OCI-LY3 (cell line): ENCODE measurements at regions not wholly inside any gene's neighbourhood (a gene's known extent, or its start where the extent isn't known, plus 50 kb on each side); places are given as distances from the start of the nearest gene placed in this dataset.

Experiments
- H2AFZ ChIP-seq: fragments of 200-600, 300-600 bp; shearing (Covaris generic); 2 replicates; pipeline ENCODE4 v1.6.0; 2014; ENCODE audit warnings: antibody characterized with exemption, low read depth, low read length
- H3K27ac ChIP-seq: fragments of 200-600, 300-600 bp; sonication (generic); 2 replicates; pipeline ENCODE4 v1.5.1; 2014; ENCODE audit warnings: mild to moderate bottlenecking, low read length, moderate library complexity, mixed read lengths
- H3K27me3 ChIP-seq: fragments of 200-600, 300-600 bp; sonication (generic); 2 replicates; pipeline ENCODE4 v1.6.1; 2014; ENCODE audit warnings: low read depth, low read length, mixed read lengths
- H3K36me3 ChIP-seq: fragments of 200-600, 300-600 bp; sonication (generic); replicated peaks from 2 replicates; pipeline ENCODE3; 2014; ENCODE audit warnings: low read depth, low read length, mixed read lengths
- H3K4me1 ChIP-seq: fragments of 300-600, 200-600 bp; sonication (generic); 2 replicates; pipeline ENCODE4 v1.6.1; 2014; ENCODE audit warnings: low read length, mixed read lengths
- H3K4me2 ChIP-seq: fragments of 200-600, 300-600 bp; sonication (generic); 2 replicates; pipeline ENCODE4 v1.6.1; 2014; ENCODE audit warnings: low read length, mixed read lengths
- H3K4me3 ChIP-seq: fragments of 300-600, 200-600 bp; sonication (generic); 2 replicates; pipeline ENCODE4 v1.5.1; 2014; ENCODE audit warnings: antibody characterized with exemption, mild to moderate bottlenecking, low read length, moderate library complexity
- H3K79me2 ChIP-seq: fragments of 300-600, 200-600 bp; shearing (Covaris generic); 2 replicates; pipeline ENCODE4 v1.6.1; 2014; ENCODE audit warnings: mild to moderate bottlenecking, low read length, mixed read lengths
- H3K9ac ChIP-seq: fragments of 300-600, 200-600 bp; shearing (Covaris generic); 2 replicates; pipeline ENCODE4 v1.6.0; 2014; ENCODE audit warnings: mild to moderate bottlenecking, low read length, moderate library complexity
- H3K9me3 ChIP-seq: fragments of 200-600, 300-600 bp; shearing (Covaris generic); 2 replicates; pipeline ENCODE4 v1.6.1; 2014; ENCODE audit warnings: low read length, mixed read lengths; ENCODE audit not compliant: insufficient read depth
- H4K20me1 ChIP-seq: fragments of 200-600, 300-600 bp; sonication (generic); 2 replicates; pipeline ENCODE4 v1.6.1; 2016; ENCODE audit warnings: low read length, mixed read lengths; ENCODE audit not compliant: insufficient read depth
- EZH2phosphoT487 ChIP-seq: fragments of 200-600 bp; shearing (Covaris generic); IDR thresholded peaks from 2 replicates; pipeline ENCODE4 v1.6.1; 2018; ENCODE audit warnings: antibody characterized with exemption, mixed run types, low read depth
- TF ChIP-seq, protein P1 (sequence below): fragments of 200-600, 300-600 bp; sonication (generic); IDR thresholded peaks from 2 replicates; pipeline ENCODE4 v1.5.1; 2014; ENCODE audit warnings: antibody characterized with exemption, low read length, low read depth

DNA sequence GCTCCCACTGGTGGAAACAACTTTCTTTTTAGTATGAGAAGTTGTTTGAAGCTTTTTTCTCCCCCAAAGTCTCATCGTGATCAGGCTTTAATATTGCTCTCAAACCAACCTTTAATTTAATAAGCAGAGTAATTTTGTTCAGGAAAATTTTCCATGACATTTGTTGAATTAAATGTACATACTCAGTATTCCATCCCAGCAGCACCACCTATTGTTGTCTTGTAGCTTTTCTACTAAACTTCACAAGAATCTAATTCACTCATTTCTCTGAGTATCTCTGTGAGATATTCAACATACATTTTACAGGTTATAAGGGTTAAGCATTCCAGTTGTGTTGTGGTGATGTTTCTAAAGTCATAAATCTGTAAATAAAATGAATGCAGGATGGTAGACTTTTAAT, 218.3 kb upstream of the HAND2 start:
- Histone ChIP-seq H3K36me3 (no peaks in the 10 kb centered on the region), H4K20me1 (no peaks in the 10 kb centered on the region), H2AFZ (no peak overlapping the region), H3K27ac (no peak overlapping the region), H3K9ac (no peak overlapping the region), H3K79me2 (no peaks in the 10 kb centered on the region), H3K27me3 (no peaks in the 10 kb centered on the region), H3K4me1 (no peaks in the 10 kb centered on the region), H3K9me3 (no peaks in the 10 kb centered on the region), H3K4me2 (no peak overlapping the region), H3K4me3 (no peak overlapping the region)
- no peak for TF ChIP-seq EZH2phosphoT487
- TF ChIP-seq, protein P1, sequence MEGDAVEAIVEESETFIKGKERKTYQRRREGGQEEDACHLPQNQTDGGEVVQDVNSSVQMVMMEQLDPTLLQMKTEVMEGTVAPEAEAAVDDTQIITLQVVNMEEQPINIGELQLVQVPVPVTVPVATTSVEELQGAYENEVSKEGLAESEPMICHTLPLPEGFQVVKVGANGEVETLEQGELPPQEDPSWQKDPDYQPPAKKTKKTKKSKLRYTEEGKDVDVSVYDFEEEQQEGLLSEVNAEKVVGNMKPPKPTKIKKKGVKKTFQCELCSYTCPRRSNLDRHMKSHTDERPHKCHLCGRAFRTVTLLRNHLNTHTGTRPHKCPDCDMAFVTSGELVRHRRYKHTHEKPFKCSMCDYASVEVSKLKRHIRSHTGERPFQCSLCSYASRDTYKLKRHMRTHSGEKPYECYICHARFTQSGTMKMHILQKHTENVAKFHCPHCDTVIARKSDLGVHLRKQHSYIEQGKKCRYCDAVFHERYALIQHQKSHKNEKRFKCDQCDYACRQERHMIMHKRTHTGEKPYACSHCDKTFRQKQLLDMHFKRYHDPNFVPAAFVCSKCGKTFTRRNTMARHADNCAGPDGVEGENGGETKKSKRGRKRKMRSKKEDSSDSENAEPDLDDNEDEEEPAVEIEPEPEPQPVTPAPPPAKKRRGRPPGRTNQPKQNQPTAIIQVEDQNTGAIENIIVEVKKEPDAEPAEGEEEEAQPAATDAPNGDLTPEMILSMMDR: no peak; the same call in 1 of the 2 replicates

GRCh38 chr4:173747537-173748257, 217.7 kb upstream of the HAND2 start:
- Histone ChIP-seq H3K79me2 (no peaks in the 10 kb centered on the region), H2AFZ (no peak overlapping the region), H4K20me1 (no peaks in the 10 kb centered on the region), H3K36me3 (no peaks in the 10 kb centered on the region), H3K4me3 (no peak overlapping the region), H3K27me3 (no peaks in the 10 kb centered on the region), H3K9ac (no peak overlapping the region), H3K4me2 (no peak overlapping the region), H3K27ac (no peak overlapping the region), H3K4me1 (no peaks in the 10 kb centered on the region), H3K9me3 (no peaks in the 10 kb centered on the region)
- TF ChIP-seq EZH2phosphoT487: no peak
- TF ChIP-seq, protein P1: no peak

DNA sequence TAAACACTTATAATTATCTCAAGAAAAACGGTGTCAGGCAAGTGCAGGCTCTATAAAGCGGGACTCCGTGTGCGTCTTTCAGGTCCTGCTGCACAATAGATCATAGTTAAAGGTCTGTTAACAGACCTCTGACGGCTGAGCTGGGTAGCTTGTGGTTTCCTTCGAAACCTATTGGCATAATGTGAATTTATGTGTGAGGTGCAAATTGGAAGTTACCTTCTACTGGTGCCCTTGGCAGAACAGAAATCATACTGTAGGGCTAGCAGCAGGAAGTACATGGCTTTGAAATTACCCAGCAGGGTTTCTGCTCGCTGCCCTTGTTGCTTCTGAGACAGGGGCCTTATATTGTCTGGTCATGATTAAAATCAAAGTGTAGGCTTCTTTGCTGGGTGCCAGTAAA, 216.4 kb upstream of the HAND2 start:
- TF ChIP-seq, protein P1: no peak
- TF ChIP-seq EZH2phosphoT487: no peak
- H3K27ac ChIP-seq: no peak overlapping the region
- H3K4me1 ChIP-seq: no peaks in the 10 kb centered on the region
- no peak overlapping the region for H3K4me3 ChIP-seq
- H3K4me2 ChIP-seq: no peak overlapping the region
- no peaks in the 10 kb centered on the region for H3K27me3 ChIP-seq
- no peaks in the 10 kb centered on the region for H3K79me2 ChIP-seq
- no peaks in the 10 kb centered on the region for H3K36me3 ChIP-seq
- no peak overlapping the region for H2AFZ ChIP-seq
- H3K9ac ChIP-seq: no peak overlapping the region
- H4K20me1 ChIP-seq: no peaks in the 10 kb centered on the region
- no peaks in the 10 kb centered on the region for H3K9me3 ChIP-seq

DNA sequence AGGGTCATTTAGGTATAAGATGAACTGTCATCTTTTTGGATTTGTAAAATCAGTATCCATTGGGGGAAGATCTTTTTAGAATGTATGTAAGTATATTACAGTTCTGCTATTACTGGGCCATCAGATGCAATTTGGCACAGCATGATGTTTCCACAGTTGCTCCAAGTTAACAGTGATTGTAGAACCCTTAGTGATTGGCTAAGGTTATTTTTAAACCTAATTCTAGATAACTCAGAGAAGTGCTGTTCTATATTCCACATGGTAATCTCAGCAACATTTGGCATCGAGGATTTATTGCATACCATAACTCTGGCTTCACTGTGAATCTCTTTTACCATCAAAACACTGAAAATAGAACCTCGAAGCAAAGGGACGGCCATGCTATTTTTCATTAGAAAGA, 215.7 kb upstream of the HAND2 start:
- H3K79me2 ChIP-seq: no peaks in the 10 kb centered on the region
- H3K9me3 ChIP-seq: no peaks in the 10 kb centered on the region
- H3K4me3 ChIP-seq: no peak overlapping the region
- no peaks in the 10 kb centered on the region for H4K20me1 ChIP-seq
- no peak overlapping the region for H3K27ac ChIP-seq
- no peak overlapping the region for H3K9ac ChIP-seq
- H3K27me3 ChIP-seq: no peaks in the 10 kb centered on the region
- H3K36me3 ChIP-seq: no peaks in the 10 kb centered on the region
- no peak overlapping the region for H2AFZ ChIP-seq
- no peaks in the 10 kb centered on the region for H3K4me1 ChIP-seq
- no peak overlapping the region for H3K4me2 ChIP-seq
- TF ChIP-seq, protein P1: no peak
- no peak for TF ChIP-seq EZH2phosphoT487
